Suprapubic skin (tissue), 4 donors: ENCODE measurements at regions not wholly inside any gene's neighbourhood (a gene's known extent, or its start where the extent isn't known, plus 50 kb on each side); places are given as distances from the start of the nearest gene placed in this dataset.

Experiments
- CTCF ChIP-seq, 2 donors: fragments of 200-600 bp in 1 of 2; fragments of 450-650 bp in 1 of 2; sonication (generic) in 1 of 2; IDR thresholded peaks; one replicate each; pipeline ENCODE4 v1.5.1; 2016 to 2019; ENCODE audit warnings: antibody characterized with exemption in 2 of 2, mild to moderate bottlenecking in 1 of 2, moderate library complexity in 1 of 2
- EP300 ChIP-seq: sonication (generic); formaldehyde crosslinking; IDR thresholded peaks from one replicate; pipeline ENCODE4 v1.6.1; 2017; ENCODE audit warnings: antibody characterized with exemption
- POLR2A ChIP-seq, 2 donors: fragments of 450-650 bp; IDR thresholded peaks; one replicate each; pipeline ENCODE4 v1.6.1; 2017; ENCODE audit warnings: antibody characterized with exemption in 2 of 2, mild to moderate bottlenecking in 2 of 2, moderate library complexity in 2 of 2
- POLR2AphosphoS5 ChIP-seq, 3 donors: sonication (generic); formaldehyde crosslinking; IDR thresholded peaks; one replicate each; pipeline ENCODE4 v1.6.1; 2017; ENCODE audit warnings: antibody characterized with exemption in 3 of 3

GRCh38 chr20:60122671-60123070 lies 164.4 kb downstream of the CDH26 start:
- TF ChIP-seq CTCF (IDR thresholded peaks at IDR 0.05) (no peak), POLR2A (IDR thresholded peaks at IDR 0.05) (no peak), EP300 (no peak), POLR2AphosphoS5 (IDR thresholded peaks at IDR 0.05) (no peak)
